Astrocyte (in vitro differentiated cells and primary cell): ENCODE measurements at regions not wholly inside any gene's neighbourhood (a gene's known extent, or its start where the extent isn't known, plus 50 kb on each side); places are given as distances from the start of the nearest gene placed in this dataset.
A peak's percentile ranks its signal among the peaks of the same experiment; 100 is the strongest.

Source experiments
- DNase-seq: peaks from one replicate; pipeline ENCODE4 v3.0.0-alpha.2; 2010; ENCODE audit warnings: low read depth
- FAIRE-seq: peaks from 2 replicates; lab custom pipeline; 2011; peaks lifted over from hg19 to GRCh38; lab: Jason Lieb, UNC
- H2AFZ ChIP-seq: 2 replicates; pipeline ENCODE4 v1.6.0; 2012; ENCODE audit warnings: low read depth, low read length, inconsistent platforms
- H3K27ac ChIP-seq: 2 replicates; pipeline ENCODE4 v1.5.1; 2011; ENCODE audit warnings: low read depth, low read length, inconsistent platforms
- H3K27me3 ChIP-seq: 2 replicates; pipeline ENCODE4 v1.6.0; 2011; ENCODE audit warnings: low read length, inconsistent platforms; ENCODE audit not compliant: insufficient read depth
- H3K36me3 ChIP-seq: 2 replicates; pipeline ENCODE4 v1.5.1; 2011; ENCODE audit warnings: low read length, inconsistent platforms; ENCODE audit not compliant: insufficient read depth
- H3K4me1 ChIP-seq: 2 replicates; pipeline ENCODE4 v1.5.1; 2011; ENCODE audit warnings: low read length, inconsistent platforms; ENCODE audit not compliant: insufficient read depth
- H3K4me2 ChIP-seq: 2 replicates; pipeline ENCODE4 v1.6.0; 2012; ENCODE audit warnings: low read length, inconsistent platforms
- H3K4me3 ChIP-seq: 2 replicates; pipeline ENCODE4 v1.5.1; 2011; ENCODE audit warnings: low read depth, mild to moderate bottlenecking, low read length, inconsistent platforms; ENCODE audit not compliant: insufficient read depth
- H3K79me2 ChIP-seq: 2 replicates; pipeline ENCODE4 v1.6.0; 2012; ENCODE audit warnings: mild to moderate bottlenecking, low read length, inconsistent platforms; ENCODE audit not compliant: insufficient read depth
- H3K9ac ChIP-seq: 2 replicates; pipeline ENCODE4 v1.6.0; 2012; ENCODE audit warnings: mild to moderate bottlenecking, low read length, inconsistent platforms
- H3K9me3 ChIP-seq: 2 replicates; pipeline ENCODE4 v1.5.1; 2012; ENCODE audit warnings: low read depth, mild to moderate bottlenecking, low read length, inconsistent platforms; ENCODE audit not compliant: insufficient read depth
- H4K20me1 ChIP-seq: 2 replicates; pipeline ENCODE4 v1.6.0; 2012; ENCODE audit warnings: low read length, inconsistent platforms; ENCODE audit not compliant: insufficient read depth
- H3K27ac Mint-ChIP-seq: one replicate; pipeline ENCODE4 v1.8.0; 2021; ENCODE audit warnings: mild to moderate bottlenecking, mixed read lengths; ENCODE audit not compliant: unreplicated experiment
- H3K27me3 Mint-ChIP-seq: one replicate; pipeline ENCODE4 v1.8.0; 2021; ENCODE audit warnings: low read depth, mixed read lengths; ENCODE audit not compliant: unreplicated experiment
- H3K36me3 Mint-ChIP-seq: one replicate; pipeline ENCODE4 v1.8.0; 2021; ENCODE audit warnings: low read depth, mixed read lengths; ENCODE audit not compliant: unreplicated experiment
- H3K4me1 Mint-ChIP-seq: one replicate; pipeline ENCODE4 v1.8.0; 2021; ENCODE audit warnings: low read depth, mixed read lengths; ENCODE audit not compliant: unreplicated experiment
- H3K4me3 Mint-ChIP-seq: one replicate; pipeline ENCODE4 v1.8.0; 2021; ENCODE audit warnings: mild to moderate bottlenecking, moderate library complexity, mixed read lengths; ENCODE audit not compliant: unreplicated experiment
- H3K9me3 Mint-ChIP-seq: one replicate; pipeline ENCODE4 v1.8.0; 2021; ENCODE audit warnings: mild to moderate bottlenecking, mixed read lengths; ENCODE audit not compliant: unreplicated experiment
- EZH2 ChIP-seq: IDR thresholded peaks from 2 replicates; pipeline ENCODE4 v1.6.1; 2012; ENCODE audit warnings: mild to moderate bottlenecking, low read length, inconsistent platforms; ENCODE audit not compliant: insufficient read depth
- TF ChIP-seq, protein P1 (sequence below): IDR thresholded peaks from 2 replicates; pipeline ENCODE4 v1.5.1; 2011; ENCODE audit warnings: low read depth, mild to moderate bottlenecking, inconsistent platforms, low read length, moderate library complexity; ENCODE audit not compliant: insufficient read depth

GRCh38 chr5:24714746-24715145 is 70.0 kb upstream of the CDH10 start:
- H3K27me3 ChIP-seq = no peaks in the 10 kb centered on the region
- H3K9me3 ChIP-seq = no peaks in the 10 kb centered on the region
- H3K27ac ChIP-seq = no peak overlapping the region
- Mint-ChIP-seq H3K27ac (no peak overlapping the region), H3K36me3 (no peaks in the 10 kb centered on the region), H3K27me3 (no peaks in the 10 kb centered on the region), H3K9me3 (no peaks in the 10 kb centered on the region), H3K4me3 (no peak overlapping the region), H3K4me1 (no peaks in the 10 kb centered on the region)
- TF ChIP-seq EZH2 = no peak
- TF ChIP-seq, protein P1, sequence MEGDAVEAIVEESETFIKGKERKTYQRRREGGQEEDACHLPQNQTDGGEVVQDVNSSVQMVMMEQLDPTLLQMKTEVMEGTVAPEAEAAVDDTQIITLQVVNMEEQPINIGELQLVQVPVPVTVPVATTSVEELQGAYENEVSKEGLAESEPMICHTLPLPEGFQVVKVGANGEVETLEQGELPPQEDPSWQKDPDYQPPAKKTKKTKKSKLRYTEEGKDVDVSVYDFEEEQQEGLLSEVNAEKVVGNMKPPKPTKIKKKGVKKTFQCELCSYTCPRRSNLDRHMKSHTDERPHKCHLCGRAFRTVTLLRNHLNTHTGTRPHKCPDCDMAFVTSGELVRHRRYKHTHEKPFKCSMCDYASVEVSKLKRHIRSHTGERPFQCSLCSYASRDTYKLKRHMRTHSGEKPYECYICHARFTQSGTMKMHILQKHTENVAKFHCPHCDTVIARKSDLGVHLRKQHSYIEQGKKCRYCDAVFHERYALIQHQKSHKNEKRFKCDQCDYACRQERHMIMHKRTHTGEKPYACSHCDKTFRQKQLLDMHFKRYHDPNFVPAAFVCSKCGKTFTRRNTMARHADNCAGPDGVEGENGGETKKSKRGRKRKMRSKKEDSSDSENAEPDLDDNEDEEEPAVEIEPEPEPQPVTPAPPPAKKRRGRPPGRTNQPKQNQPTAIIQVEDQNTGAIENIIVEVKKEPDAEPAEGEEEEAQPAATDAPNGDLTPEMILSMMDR = no peak
- FAIRE-seq = no peak
- H3K79me2 ChIP-seq = no peaks in the 10 kb centered on the region
- no peak overlapping the region for H3K4me3 ChIP-seq
- H3K4me2 ChIP-seq = no peak overlapping the region
- no peaks in the 10 kb centered on the region for H3K36me3 ChIP-seq
- DNase-seq = peak; percentile 16
- H4K20me1 ChIP-seq = no peaks in the 10 kb centered on the region
- no peak overlapping the region for H3K9ac ChIP-seq
- H3K4me1 ChIP-seq = no peaks in the 10 kb centered on the region
- H2AFZ ChIP-seq = peak overlapping the region; percentile 2

- Mint-ChIP-seq H3K4me1 (no peaks in the 10 kb centered on the region), H3K27ac (no peak overlapping the region), H3K4me3 (no peak overlapping the region), H3K27me3 (no peaks in the 10 kb centered on the region), H3K9me3 (no peaks in the 10 kb centered on the region), H3K36me3 (no peaks in the 10 kb centered on the region)
- Histone ChIP-seq H3K9me3 (no peaks in the 10 kb centered on the region), H3K36me3 (no peaks in the 10 kb centered on the region), H4K20me1 (no peaks in the 10 kb centered on the region), H3K4me3 (no peak overlapping the region), H3K9ac (no peak overlapping the region), H3K27ac (no peak overlapping the region), H3K79me2 (no peaks in the 10 kb centered on the region), H3K27me3 (no peaks in the 10 kb centered on the region), H3K4me2 (no peak overlapping the region), H2AFZ (no peak overlapping the region), H3K4me1 (no peaks in the 10 kb centered on the region)
- DNase-seq (no peak), FAIRE-seq (no peak)
- TF ChIP-seq, protein P1 = no peak
- TF ChIP-seq EZH2 = no peak
Observed at GRCh38 chr5:24712947-24713346, 68.2 kb upstream of the CDH10 start.

- no peaks in the 10 kb centered on the region for H3K4me1 Mint-ChIP-seq
- Histone ChIP-seq H3K36me3 (no peaks in the 10 kb centered on the region), H4K20me1 (no peaks in the 10 kb centered on the region), H3K4me2 (no peak overlapping the region), H3K27ac (no peak overlapping the region), H3K9ac (no peak overlapping the region), H3K79me2 (no peaks in the 10 kb centered on the region), H3K27me3 (no peaks in the 10 kb centered on the region), H3K4me1 (no peaks in the 10 kb centered on the region), H3K4me3 (no peak overlapping the region), H3K9me3 (no peaks in the 10 kb centered on the region), H2AFZ (no peak overlapping the region)
- no peaks in the 10 kb centered on the region for H3K9me3 Mint-ChIP-seq
- no peak overlapping the region for H3K4me3 Mint-ChIP-seq
- DNase-seq (no peak), FAIRE-seq (no peak)
- no peaks in the 10 kb centered on the region for H3K36me3 Mint-ChIP-seq
- H3K27ac Mint-ChIP-seq = no peak overlapping the region
- no peaks in the 10 kb centered on the region for H3K27me3 Mint-ChIP-seq
- TF ChIP-seq, protein P1 = no peak
- TF ChIP-seq EZH2 = no peak
Observed at GRCh38 chr5:24712047-24712446, 67.3 kb upstream of the CDH10 start.
